K562 (cell line): ENCODE measurements at regions not wholly inside any gene's neighbourhood (a gene's known extent, or its start where the extent isn't known, plus 50 kb on each side); places are given as distances from the start of the nearest gene placed in this dataset.

Source experiments
- ATAC-seq: fragments of 200-7000 bp; cut with Tn5 transposase; 3 replicates; pipeline ENCODE4 v1.9.1; 2020; ENCODE audit warnings: moderate library complexity
- BruUV-seq: library from RNA; stranded (reverse); fragments of 400-500 nt; replicated peaks from 2 replicates; lab custom pipeline; 2021; lab: Mats Ljungman, UMichigan
- CTCF ChIA-PET: fragments of 300-600 bp; formaldehyde crosslinking; extraction: SDS; loops from one replicate; lab custom pipeline; 2021; ENCODE audit warnings: low intra/inter-chr PET ratio; lab: Yijun Ruan, JAX
- POLR2A ChIA-PET: fragments of 300-600, 350-650 bp; sonication (Branson Sonifier 250); formaldehyde crosslinking; extraction: SDS; loops from one replicate; lab custom pipeline; 2021; ENCODE audit warnings: antibody characterized with exemption, inconsistent platforms; lab: Yijun Ruan, JAX
- DNase-seq, 4 experiments: peaks; one replicate each; pipeline versions ENCODE4 v3.0.0 to v3.0.0-alpha.2; 2011 to 2018; ENCODE audit warnings: low spot score in 3 of 4, mixed read lengths in 3 of 4; ENCODE audit errors: extremely low read depth in 1 of 4
- FAIRE-seq: peaks from 2 replicates; lab custom pipeline; 2011; peaks lifted over from hg19 to GRCh38; lab: Jason Lieb, UNC
- H2AFZ ChIP-seq: 2 replicates; pipeline ENCODE4 v1.6.0; 2011; ENCODE audit warnings: low read depth, low read length, control low read depth, inconsistent platforms
- H3K27ac ChIP-seq: fragments of 200-600 bp; 3 replicates; pipeline ENCODE4 v1.8.0; 2011; ENCODE audit warnings: low read depth, mild to moderate bottlenecking, control low read depth, inconsistent platforms, low read length, moderate library complexity, mixed read lengths; ENCODE audit errors: extremely low read depth
- H3K27me3 ChIP-seq, 2 experiments: fragments of 300-600 bp in 1 of 2; 2 replicates in 1 of 2; 3 replicates in 1 of 2; pipeline versions ENCODE4 v1.6.0 to v1.8.0; 2011; ENCODE audit warnings: inconsistent platforms in 2 of 2, low read length in 2 of 2, mild to moderate bottlenecking in 1 of 2, mixed read lengths in 1 of 2, moderate library complexity in 1 of 2; ENCODE audit not compliant: control insufficient read depth in 2 of 2, insufficient read depth in 2 of 2
- H3K36me3 ChIP-seq: fragments of 300-600 bp; 3 replicates; pipeline ENCODE4 v1.8.0; 2011; ENCODE audit warnings: mild to moderate bottlenecking, low read length, inconsistent platforms; ENCODE audit not compliant: control insufficient read depth, insufficient read depth
- H3K4me1 ChIP-seq, 2 experiments: fragments of 200-600 bp in 1 of 2; replicated peaks in 1 of 2; 2 replicates in 1 of 2; 3 replicates in 1 of 2; pipeline versions ENCODE4 v1.5.1 to v1.8.0; 2011; ENCODE audit warnings: inconsistent platforms in 2 of 2, low read length in 2 of 2, mild to moderate bottlenecking in 1 of 2, mixed read lengths in 1 of 2, moderate library complexity in 1 of 2; ENCODE audit not compliant: control insufficient read depth in 2 of 2, insufficient read depth in 2 of 2
- H3K4me2 ChIP-seq: 2 replicates; pipeline ENCODE4 v1.6.1; 2011; ENCODE audit warnings: low read length, control low read depth, inconsistent platforms, mixed read lengths; ENCODE audit not compliant: insufficient read depth
- H3K4me3 ChIP-seq: fragments of 200-600 bp; sonication (generic), shearing (Covaris generic); 2 replicates; pipeline ENCODE4 v1.5.1; 2016; ENCODE audit warnings: control low read depth, inconsistent platforms
- H3K79me2 ChIP-seq: fragments of 200-600 bp; 3 replicates; pipeline ENCODE4 v1.8.0; 2011; ENCODE audit warnings: low read length, inconsistent platforms; ENCODE audit not compliant: control insufficient read depth, insufficient read depth
- H3K9ac ChIP-seq, 2 experiments: 2 replicates each; pipeline versions ENCODE4 v1.6.0 to v1.6.1; 2011; ENCODE audit warnings: low read depth in 2 of 2, low read length in 2 of 2, control low read depth in 1 of 2, inconsistent platforms in 1 of 2, mild to moderate bottlenecking in 1 of 2, mixed read lengths in 1 of 2; ENCODE audit not compliant: insufficient read depth in 1 of 2
- H3K9me1 ChIP-seq: one replicate; pipeline ENCODE4 v1.6.0; 2011; ENCODE audit warnings: inconsistent platforms, mild to moderate bottlenecking, low read length, moderate library complexity; ENCODE audit not compliant: control insufficient read depth, insufficient read depth
- H3K9me3 ChIP-seq: replicated peaks from 2 replicates; pipeline ENCODE4 v1.5.1; 2011; ENCODE audit warnings: low read depth, low read length, inconsistent platforms; ENCODE audit not compliant: control insufficient read depth, insufficient read depth
- H4K20me1 ChIP-seq: replicated peaks from 2 replicates; pipeline ENCODE4 v1.6.1; 2011; ENCODE audit warnings: low read length, inconsistent platforms, mixed read lengths; ENCODE audit not compliant: control insufficient read depth, insufficient read depth
- BMI1 ChIP-seq: fragments of 150-350 bp; IDR thresholded peaks from 2 replicates; pipeline ENCODE4 v1.6.1; 2014; ENCODE audit warnings: low read length
- BRD9 ChIP-seq: fragments of 450-650 bp; IDR thresholded peaks from 2 replicates; pipeline ENCODE4 v1.6.1; 2018; ENCODE audit warnings: low read depth; ENCODE audit not compliant: partially characterized antibody
- CHCHD3 ChIP-seq: fragments of 250-450 bp; sonication (Bioruptor Pico); IDR thresholded peaks from 2 replicates; pipeline ENCODE4 v2.1.2; 2022; ENCODE audit warnings: mild to moderate bottlenecking
- GATA2 ChIP-seq: sonication (generic); formaldehyde crosslinking; IDR thresholded peaks from 2 replicates; pipeline ENCODE4 v1.4.0; 2020; ENCODE audit warnings: mild to moderate bottlenecking, missing genetic modification reagents
- GTF2F1 ChIP-seq: IDR thresholded peaks from 2 replicates; pipeline ENCODE4 v1.6.1; 2011; ENCODE audit warnings: low read depth, low read length, improper control_type of control experiment
- RFX1 ChIP-seq: fragments of 450-650 bp; IDR thresholded peaks from 2 replicates; pipeline ENCODE4 v1.6.1; 2016; ENCODE audit warnings: mild to moderate bottlenecking, moderate library complexity
- TCF7L2 ChIP-seq: fragments of 150-350 bp; IDR thresholded peaks from 2 replicates; pipeline ENCODE4 v1.6.1; 2016; ENCODE audit warnings: low read depth, mild to moderate bottlenecking, low read length, moderate library complexity
- ZNF253 ChIP-seq: fragments of 250-450 bp; sonication (Bioruptor Pico); conservative IDR thresholded peaks from 2 replicates; pipeline ENCODE4 v1.6.1; 2021; ENCODE audit warnings: mild to moderate bottlenecking
- WGBS: fragments of 100-300 bp; shearing (Covaris generic); methylation state at CpG from one replicate; pipeline ENCODE4 v1.1.6; 2016; ENCODE audit warnings: low coverage, mixed read lengths; ENCODE audit not compliant: insufficient coverage; ENCODE audit errors: missing lambda C conversion rate; 5-methylcytosine and 5-hydroxymethylcytosine counted together
- in situ Hi-C: fragments of 300-500 bp; cut with MboI; formaldehyde crosslinking; loops from 4 replicates; pipeline ENCODE4 v1.15.0; 2018; ENCODE audit warnings: inconsistent platforms, mixed read lengths
- intact Hi-C: fragments of 100-400 bp; cut with micrococcal nuclease; formaldehyde crosslinking; loops from 2 replicates; pipeline ENCODE4 v1.14.2; 2022
- TF ChIP-seq, protein P1 (sequence below): sonication (generic); IDR thresholded peaks from 2 replicates; pipeline ENCODE4 v1.6.1; 2016
- TF ChIP-seq, protein P2 (sequence below), 2 experiments: fragments of 450-650 bp; IDR thresholded peaks; 2 replicates each; pipeline ENCODE4 v1.6.1; 2016; ENCODE audit warnings: mild to moderate bottlenecking in 2 of 2, borderline replicate concordance in 1 of 2, low read depth in 1 of 2, moderate library complexity in 1 of 2
- TF ChIP-seq, protein P3 (sequence below): fragments of 250-450 bp; sonication (Bioruptor Pico); IDR thresholded peaks from 2 replicates; pipeline ENCODE4 v1.4.0; 2020; ENCODE audit warnings: mild to moderate bottlenecking, moderate library complexity
- TF ChIP-seq, protein P4 (sequence below): fragments of 450-650 bp; IDR thresholded peaks from one replicate; pipeline ENCODE4 v1.6.1; 2018; ENCODE audit warnings: mild to moderate bottlenecking, moderate library complexity; ENCODE audit not compliant: partially characterized antibody

DNA sequence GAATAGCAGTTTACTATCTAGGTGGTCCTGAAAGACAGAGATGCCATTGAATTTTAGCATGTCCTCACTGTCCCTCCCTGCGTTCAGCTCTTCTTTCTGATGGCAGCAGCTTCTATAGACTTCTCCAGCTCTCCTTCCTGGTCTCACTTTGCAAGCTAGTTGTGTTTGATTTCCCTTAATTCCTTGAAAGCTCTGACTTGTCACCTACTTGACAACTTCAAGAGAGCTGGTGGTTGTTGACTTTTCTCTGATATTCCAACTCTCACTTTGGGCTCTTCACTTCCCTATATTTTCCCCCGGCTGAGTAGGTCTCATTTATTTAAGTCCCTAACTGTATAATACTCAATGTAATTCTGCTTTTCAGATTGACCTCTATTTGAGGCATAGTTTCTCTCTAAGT lies 1825.0 kb upstream of the RAG2 start:
- no peak overlapping the region for H3K27ac ChIP-seq
- ChIA-PET POLR2A (interaction anchor here (1.5 kb wide), 1 partner anchor 10 kb away, joined by 4 read pairs; no protein-coding TSS in a partner anchor), CTCF (no interaction called here)
- no peaks in the 10 kb centered on the region for H3K9me3 ChIP-seq
- H3K9ac ChIP-seq = no peak overlapping the region
- no peak for FAIRE-seq
- 43% methylated on average over 1 of the region's 2 CpGs for WGBS
- no peaks in the 10 kb centered on the region for H4K20me1 ChIP-seq
- intact Hi-C loops (no loop called here), in situ Hi-C loops (no loop called here)
- no peak for DNase-seq
- no peaks in the 10 kb centered on the region for H3K79me2 ChIP-seq
- H2AFZ ChIP-seq = no peak overlapping the region
- BruUV-seq = no TSS peak
- no peak for ATAC-seq
- no peaks in the 10 kb centered on the region for H3K36me3 ChIP-seq
- no peak overlapping the region for H3K4me3 ChIP-seq
- H3K9me1 ChIP-seq = no peaks in the 10 kb centered on the region
- H3K4me2 ChIP-seq = no peak overlapping the region
- no peaks in the 10 kb centered on the region for H3K4me1 ChIP-seq
- no peaks in the 10 kb centered on the region for H3K27me3 ChIP-seq
- TF ChIP-seq, protein P1, sequence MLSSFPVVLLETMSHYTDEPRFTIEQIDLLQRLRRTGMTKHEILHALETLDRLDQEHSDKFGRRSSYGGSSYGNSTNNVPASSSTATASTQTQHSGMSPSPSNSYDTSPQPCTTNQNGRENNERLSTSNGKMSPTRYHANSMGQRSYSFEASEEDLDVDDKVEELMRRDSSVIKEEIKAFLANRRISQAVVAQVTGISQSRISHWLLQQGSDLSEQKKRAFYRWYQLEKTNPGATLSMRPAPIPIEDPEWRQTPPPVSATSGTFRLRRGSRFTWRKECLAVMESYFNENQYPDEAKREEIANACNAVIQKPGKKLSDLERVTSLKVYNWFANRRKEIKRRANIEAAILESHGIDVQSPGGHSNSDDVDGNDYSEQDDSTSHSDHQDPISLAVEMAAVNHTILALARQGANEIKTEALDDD = no peak
- TF ChIP-seq, protein P2, sequence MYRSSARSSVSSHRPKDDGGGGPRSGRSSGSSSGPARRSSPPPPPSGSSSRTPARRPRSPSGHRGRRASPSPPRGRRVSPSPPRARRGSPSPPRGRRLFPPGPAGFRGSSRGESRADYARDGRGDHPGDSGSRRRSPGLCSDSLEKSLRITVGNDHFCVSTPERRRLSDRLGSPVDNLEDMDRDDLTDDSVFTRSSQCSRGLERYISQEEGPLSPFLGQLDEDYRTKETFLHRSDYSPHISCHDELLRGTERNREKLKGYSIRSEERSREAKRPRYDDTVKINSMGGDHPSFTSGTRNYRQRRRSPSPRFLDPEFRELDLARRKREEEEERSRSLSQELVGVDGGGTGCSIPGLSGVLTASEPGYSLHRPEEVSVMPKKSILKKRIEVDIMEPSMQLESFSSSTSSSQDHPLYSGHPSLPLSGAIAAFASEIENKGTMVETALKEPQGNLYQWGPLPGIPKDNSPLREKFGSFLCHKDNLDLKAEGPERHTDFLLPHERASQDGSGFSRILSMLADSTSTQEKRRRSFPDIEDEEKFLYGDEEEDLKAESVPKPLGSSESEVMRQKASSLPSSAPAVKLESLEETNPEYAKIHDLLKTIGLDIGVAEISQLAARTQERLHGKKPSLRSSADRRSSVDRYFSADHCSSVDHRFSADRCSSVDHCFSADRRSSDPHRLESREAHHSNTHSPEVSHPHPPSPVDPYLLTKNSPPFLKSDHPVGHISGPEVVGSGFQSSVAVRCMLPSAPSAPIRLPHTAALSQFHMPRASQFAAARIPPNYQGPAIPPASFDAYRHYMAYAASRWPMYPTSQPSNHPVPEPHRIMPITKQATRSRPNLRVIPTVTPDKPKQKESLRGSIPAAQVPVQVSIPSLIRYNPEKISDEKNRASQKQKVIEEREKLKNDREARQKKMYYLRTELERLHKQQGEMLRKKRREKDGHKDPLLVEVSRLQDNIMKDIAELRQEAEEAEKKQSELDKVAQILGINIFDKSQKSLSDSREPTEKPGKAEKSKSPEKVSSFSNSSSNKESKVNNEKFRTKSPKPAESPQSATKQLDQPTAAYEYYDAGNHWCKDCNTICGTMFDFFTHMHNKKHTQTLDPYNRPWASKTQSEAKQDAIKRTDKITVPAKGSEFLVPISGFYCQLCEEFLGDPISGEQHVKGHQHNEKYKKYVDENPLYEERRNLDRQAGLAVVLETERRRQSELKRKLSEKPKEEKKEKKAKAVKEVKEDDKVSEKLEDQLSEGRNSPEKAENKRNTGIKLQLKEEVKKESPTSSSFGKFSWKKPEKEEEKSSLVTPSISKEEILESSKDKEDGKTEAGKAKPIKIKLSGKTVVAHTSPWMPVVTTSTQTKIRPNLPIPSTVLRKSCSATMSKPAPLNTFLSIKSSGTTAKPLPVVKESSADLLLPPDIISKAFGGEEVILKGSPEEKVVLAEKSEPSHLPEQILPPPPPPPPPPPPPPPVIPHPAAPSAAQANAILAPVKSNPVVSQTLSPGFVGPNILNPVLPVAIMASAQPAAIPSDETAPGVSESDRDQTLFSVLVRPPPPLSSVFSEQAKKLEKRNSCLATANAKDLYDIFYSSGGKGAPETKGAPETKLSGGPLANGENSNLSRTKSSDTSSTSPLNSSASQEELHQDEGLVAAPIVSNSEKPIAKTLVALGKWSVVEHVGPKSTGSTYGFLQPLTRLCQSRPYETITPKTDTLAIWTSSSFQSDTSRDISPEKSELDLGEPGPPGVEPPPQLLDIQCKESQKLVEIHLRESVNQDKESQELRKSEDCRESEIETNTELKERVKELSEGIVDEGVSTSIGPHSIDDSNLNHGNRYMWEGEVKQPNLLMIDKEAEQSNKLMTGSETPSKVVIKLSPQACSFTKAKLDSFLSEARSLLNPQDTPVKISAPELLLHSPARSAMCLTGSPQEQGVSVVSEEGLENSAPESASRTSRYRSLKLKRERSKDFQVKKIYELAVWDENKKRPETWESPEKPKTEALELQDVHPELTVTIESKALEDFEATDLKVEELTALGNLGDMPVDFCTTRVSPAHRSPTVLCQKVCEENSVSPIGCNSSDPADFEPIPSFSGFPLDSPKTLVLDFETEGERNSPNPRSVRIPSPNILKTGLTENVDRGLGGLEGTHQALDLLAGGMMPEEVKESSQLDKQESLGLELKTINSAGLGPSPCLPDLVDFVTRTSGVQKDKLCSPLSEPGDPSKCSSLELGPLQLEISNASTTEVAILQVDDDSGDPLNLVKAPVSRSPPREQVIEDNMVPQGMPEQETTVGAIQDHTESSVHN (IDR thresholded peaks at IDR 0.05; ENCODE audit: borderline replicate concordance in 1 of 2, low read depth in 1 of 2) = no peak
- TF ChIP-seq TCF7L2 (no peak), ZNF253 (CRISPR knock-in tag) (no peak), BMI1 (no peak), BRD9 (no peak), GATA2 (CRISPR knock-in tag) (no peak), RFX1 (no peak), CHCHD3 (CRISPR knock-in tag) (no peak), GTF2F1 (no peak)
- TF ChIP-seq, protein P3, sequence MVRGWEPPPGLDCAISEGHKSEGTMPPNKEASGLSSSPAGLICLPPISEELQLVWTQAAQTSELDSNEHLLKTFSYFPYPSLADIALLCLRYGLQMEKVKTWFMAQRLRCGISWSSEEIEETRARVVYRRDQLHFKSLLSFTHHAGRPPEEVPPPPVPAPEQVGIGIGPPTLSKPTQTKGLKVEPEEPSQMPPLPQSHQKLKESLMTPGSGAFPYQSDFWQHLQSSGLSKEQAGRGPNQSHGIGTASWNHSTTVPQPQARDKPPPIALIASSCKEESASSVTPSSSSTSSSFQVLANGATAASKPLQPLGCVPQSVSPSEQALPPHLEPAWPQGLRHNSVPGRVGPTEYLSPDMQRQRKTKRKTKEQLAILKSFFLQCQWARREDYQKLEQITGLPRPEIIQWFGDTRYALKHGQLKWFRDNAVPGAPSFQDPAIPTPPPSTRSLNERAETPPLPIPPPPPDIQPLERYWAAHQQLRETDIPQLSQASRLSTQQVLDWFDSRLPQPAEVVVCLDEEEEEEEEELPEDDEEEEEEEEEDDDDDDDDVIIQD = no peak
- TF ChIP-seq, protein P4, sequence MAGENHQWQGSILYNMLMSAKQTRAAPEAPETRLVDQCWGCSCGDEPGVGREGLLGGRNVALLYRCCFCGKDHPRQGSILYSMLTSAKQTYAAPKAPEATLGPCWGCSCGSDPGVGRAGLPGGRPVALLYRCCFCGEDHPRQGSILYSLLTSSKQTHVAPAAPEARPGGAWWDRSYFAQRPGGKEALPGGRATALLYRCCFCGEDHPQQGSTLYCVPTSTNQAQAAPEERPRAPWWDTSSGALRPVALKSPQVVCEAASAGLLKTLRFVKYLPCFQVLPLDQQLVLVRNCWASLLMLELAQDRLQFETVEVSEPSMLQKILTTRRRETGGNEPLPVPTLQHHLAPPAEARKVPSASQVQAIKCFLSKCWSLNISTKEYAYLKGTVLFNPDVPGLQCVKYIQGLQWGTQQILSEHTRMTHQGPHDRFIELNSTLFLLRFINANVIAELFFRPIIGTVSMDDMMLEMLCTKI = no peak
